Endothelial cell (in vitro differentiated cells): ENCODE measurements at regions not wholly inside any gene's neighbourhood (a gene's known extent, or its start where the extent isn't known, plus 50 kb on each side); places are given as distances from the start of the nearest gene placed in this dataset.

Experiments used
- DNase-seq: peaks from one replicate; pipeline ENCODE4 v3.0.0; 2021; ENCODE audit warnings: low spot score
- H3K27ac Mint-ChIP-seq: one replicate; pipeline ENCODE4 v1.8.0; 2021; ENCODE audit warnings: mixed read lengths, inconsistent platforms; ENCODE audit not compliant: unreplicated experiment
- H3K27me3 Mint-ChIP-seq: one replicate; pipeline ENCODE4 v1.8.0; 2021; ENCODE audit warnings: mild to moderate bottlenecking, moderate library complexity, mixed read lengths, inconsistent platforms; ENCODE audit not compliant: unreplicated experiment
- H3K36me3 Mint-ChIP-seq: one replicate; pipeline ENCODE4 v1.8.0; 2021; ENCODE audit warnings: mild to moderate bottlenecking, low read depth, mixed read lengths, inconsistent platforms; ENCODE audit not compliant: unreplicated experiment
- H3K4me1 Mint-ChIP-seq: one replicate; pipeline ENCODE4 v1.8.0; 2021; ENCODE audit warnings: mild to moderate bottlenecking, mixed read lengths, inconsistent platforms; ENCODE audit not compliant: unreplicated experiment
- H3K4me3 Mint-ChIP-seq: one replicate; pipeline ENCODE4 v1.8.0; 2021; ENCODE audit warnings: mild to moderate bottlenecking, mixed read lengths, inconsistent platforms; ENCODE audit not compliant: unreplicated experiment
- H3K9me3 Mint-ChIP-seq: one replicate; pipeline ENCODE4 v1.8.0; 2021; ENCODE audit warnings: mixed read lengths, inconsistent platforms; ENCODE audit not compliant: unreplicated experiment
- TF ChIP-seq, protein P1 (sequence below): fragments of 200-600 bp; sonication (generic); IDR thresholded peaks from one replicate; pipeline ENCODE4 v1.5.0; 2021; ENCODE audit warnings: antibody characterized with exemption; ENCODE audit not compliant: unreplicated experiment

DNA sequence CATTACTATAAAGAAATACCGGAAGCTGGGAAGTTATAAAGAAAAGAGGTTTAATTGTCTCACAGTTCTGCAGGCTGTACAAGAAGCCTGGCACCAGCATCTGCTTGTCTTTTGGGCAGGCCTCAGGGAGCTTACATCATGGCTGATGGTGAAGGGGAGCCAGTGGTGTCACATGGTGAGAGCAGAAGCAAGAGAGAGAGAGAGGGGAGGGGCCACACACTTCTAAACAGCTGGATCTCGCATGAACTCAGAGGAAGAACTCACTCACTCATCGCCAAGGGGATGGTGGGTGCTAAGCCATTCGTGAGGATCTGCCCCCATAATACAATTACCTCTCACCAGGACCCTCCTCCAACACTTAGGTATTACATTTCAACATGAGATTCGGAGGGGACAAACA, 51.8 kb upstream of the ANKRD34C start:
- Mint-ChIP-seq H3K27me3 (peaks cover 2% of the 10 kb centered on the region), H3K9me3 (no peaks in the 10 kb centered on the region), H3K36me3 (no peaks in the 10 kb centered on the region), H3K27ac (no peak overlapping the region), H3K4me3 (no peak overlapping the region), H3K4me1 (no peaks in the 10 kb centered on the region)
- no peak for DNase-seq
- TF ChIP-seq, protein P1, sequence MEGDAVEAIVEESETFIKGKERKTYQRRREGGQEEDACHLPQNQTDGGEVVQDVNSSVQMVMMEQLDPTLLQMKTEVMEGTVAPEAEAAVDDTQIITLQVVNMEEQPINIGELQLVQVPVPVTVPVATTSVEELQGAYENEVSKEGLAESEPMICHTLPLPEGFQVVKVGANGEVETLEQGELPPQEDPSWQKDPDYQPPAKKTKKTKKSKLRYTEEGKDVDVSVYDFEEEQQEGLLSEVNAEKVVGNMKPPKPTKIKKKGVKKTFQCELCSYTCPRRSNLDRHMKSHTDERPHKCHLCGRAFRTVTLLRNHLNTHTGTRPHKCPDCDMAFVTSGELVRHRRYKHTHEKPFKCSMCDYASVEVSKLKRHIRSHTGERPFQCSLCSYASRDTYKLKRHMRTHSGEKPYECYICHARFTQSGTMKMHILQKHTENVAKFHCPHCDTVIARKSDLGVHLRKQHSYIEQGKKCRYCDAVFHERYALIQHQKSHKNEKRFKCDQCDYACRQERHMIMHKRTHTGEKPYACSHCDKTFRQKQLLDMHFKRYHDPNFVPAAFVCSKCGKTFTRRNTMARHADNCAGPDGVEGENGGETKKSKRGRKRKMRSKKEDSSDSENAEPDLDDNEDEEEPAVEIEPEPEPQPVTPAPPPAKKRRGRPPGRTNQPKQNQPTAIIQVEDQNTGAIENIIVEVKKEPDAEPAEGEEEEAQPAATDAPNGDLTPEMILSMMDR, result no peak

DNA sequence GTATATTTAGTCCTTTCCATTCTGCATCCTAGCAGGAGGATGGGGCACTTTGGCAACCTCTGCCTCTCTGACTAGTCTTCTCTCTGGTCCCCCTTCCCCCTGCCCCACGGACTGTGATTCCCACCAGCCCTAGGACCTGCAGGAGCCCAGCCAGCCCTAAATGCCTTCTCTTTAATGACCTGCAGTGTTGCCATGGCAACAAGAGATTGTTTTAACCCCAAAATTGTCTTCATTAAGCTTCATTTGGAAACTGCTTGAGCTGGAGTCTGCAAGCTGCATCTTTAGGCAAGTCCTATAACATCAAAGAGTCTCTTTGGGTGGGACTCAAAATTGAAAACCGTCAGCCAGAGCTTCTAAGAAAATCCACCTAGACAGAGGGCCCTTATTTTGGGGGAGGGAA, 59.7 kb upstream of the ANKRD34C start:
- no peaks in the 10 kb centered on the region for H3K36me3 Mint-ChIP-seq

DNA sequence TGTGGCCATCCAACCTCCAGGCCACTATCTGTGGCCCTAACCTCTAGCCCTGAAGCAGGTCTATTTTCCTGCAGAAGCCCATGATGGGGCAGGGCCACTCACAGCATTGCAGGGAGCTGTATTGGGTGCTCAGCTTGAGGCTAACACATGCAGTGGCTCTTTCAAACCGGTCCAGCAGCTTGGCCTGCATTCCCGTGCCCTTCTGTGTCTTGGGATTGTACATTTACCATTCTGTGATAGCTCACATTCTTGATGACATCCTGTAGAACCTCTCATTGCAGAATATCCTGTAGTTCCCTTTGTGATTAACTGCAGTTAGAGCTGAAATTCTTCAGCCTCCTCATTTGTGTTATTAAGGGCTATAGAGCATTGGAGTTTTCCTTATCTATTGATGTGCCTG, 60.8 kb upstream of the ANKRD34C start:
- no peak for DNase-seq
- H3K27ac Mint-ChIP-seq, result no peak overlapping the region
- H3K36me3 Mint-ChIP-seq, result no peaks in the 10 kb centered on the region
- no peaks in the 10 kb centered on the region for H3K9me3 Mint-ChIP-seq
- H3K27me3 Mint-ChIP-seq, result peaks cover 2% of the 10 kb centered on the region
- TF ChIP-seq, protein P1, result no peak
- H3K4me1 Mint-ChIP-seq, result no peaks in the 10 kb centered on the region
- no peak overlapping the region for H3K4me3 Mint-ChIP-seq

More for the DNA sequence above, 59.7 kb upstream of the ANKRD34C start:
- TF ChIP-seq, protein P1, result no peak
- Mint-ChIP-seq H3K27ac (no peak overlapping the region), H3K4me1 (no peaks in the 10 kb centered on the region), H3K9me3 (no peaks in the 10 kb centered on the region), H3K4me3 (no peak overlapping the region), H3K27me3 (peaks cover 2% of the 10 kb centered on the region)
- no peak for DNase-seq

DNA sequence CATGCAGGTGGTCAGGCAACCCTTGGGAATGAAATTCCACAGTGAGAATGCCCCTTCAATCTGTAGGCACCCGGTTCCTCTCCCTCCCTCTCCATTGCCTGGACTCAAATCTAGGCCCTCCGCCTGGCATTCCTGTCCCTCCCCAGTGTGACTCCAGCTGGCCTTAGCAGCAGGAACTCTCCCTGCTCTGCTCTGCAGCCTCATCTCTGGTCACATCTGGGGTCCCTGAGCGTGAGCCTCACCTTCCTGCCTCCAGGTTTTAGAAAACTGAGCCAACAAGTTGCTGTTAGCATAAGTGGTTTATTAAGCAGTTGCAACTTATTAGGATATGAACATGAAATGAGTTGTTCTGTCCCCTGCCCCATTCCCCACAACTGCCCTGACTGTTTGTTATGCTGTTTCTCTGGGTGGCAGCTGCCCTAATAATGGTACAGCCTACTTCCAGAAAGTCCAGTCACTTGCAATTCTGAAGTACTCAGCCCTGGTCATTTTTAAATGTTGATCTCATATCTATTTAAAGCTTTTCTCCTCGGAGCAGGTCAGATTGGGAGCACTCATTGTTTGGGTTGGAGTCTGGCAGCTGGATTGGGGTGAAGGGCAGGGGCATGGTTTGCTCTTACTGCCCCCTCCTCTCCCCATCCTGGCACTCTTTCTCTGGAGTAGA, 63.0 kb upstream of the ANKRD34C start:
- H3K4me3 Mint-ChIP-seq, result no peak overlapping the region

DNA sequence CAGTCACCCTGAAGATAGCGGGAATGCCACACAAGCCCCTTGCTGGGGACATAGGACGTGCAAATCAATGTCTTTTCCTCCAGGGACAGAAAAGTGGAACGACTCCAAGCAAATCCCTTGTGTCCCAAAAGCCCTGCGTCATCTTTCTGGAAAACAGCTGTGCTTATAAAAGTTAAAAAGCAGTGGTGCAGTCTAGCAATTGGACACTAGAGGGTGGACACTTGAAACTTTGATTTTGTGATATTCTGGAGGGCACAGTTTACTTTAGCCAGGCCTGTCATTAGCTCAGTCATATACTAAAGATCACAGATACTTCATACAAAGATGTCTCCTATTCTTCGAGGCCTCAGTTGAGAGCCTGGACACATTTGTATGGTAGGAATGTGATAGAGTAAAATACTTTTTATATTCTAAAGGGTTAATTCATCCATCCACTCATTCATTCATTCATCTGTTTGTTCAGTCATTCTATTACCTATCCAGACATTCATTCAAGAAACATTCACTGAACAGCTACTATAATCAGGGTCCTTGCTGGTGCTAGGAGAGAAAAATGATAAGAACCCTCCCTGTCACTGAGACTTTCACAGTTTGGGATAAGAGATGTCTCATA, 63.8 kb upstream of the ANKRD34C start:
- H3K4me1 Mint-ChIP-seq, result no peaks in the 10 kb centered on the region
- H3K9me3 Mint-ChIP-seq, result no peaks in the 10 kb centered on the region
- H3K4me3 Mint-ChIP-seq, result no peak overlapping the region
- TF ChIP-seq, protein P1, result peak; percentile 67
- H3K27ac Mint-ChIP-seq, result no peak overlapping the region
- peaks cover 2% of the 10 kb centered on the region for H3K27me3 Mint-ChIP-seq
- H3K36me3 Mint-ChIP-seq, result no peaks in the 10 kb centered on the region
- no peak for DNase-seq

More for the DNA sequence above, 63.0 kb upstream of the ANKRD34C start:
- Mint-ChIP-seq H3K9me3 (no peaks in the 10 kb centered on the region), H3K4me1 (no peaks in the 10 kb centered on the region), H3K27me3 (peaks cover 2% of the 10 kb centered on the region), H3K27ac (no peak overlapping the region), H3K36me3 (no peaks in the 10 kb centered on the region)
- TF ChIP-seq, protein P1, result no peak
- DNase-seq, result no peak
